H1 (cell line): ENCODE measurements at regions not wholly inside any gene's neighbourhood (a gene's known extent, or its start where the extent isn't known, plus 50 kb on each side); places are given as distances from the start of the nearest gene placed in this dataset.

Experiments used
- CTCF ChIA-PET: fragments of 300-600 bp; sonication (Branson Sonifier 250); formaldehyde crosslinking; loops from one replicate; lab custom pipeline; 2021; ENCODE audit not compliant: partially characterized antibody; lab: Charles Lee
- POLR2A ChIA-PET: fragments of 300-600 bp; sonication (Branson Sonifier 250); formaldehyde crosslinking; loops from one replicate; lab custom pipeline; 2021; ENCODE audit warnings: inconsistent platforms; ENCODE audit not compliant: partially characterized antibody; lab: Charles Lee
- DNase-seq, 2 experiments: peaks; one replicate each; pipeline versions ENCODE4 v3.0.0 to v3.0.0-alpha.2; 2010 to 2022; ENCODE audit warnings: low spot score in 2 of 2, low read depth in 1 of 2, mixed read lengths in 1 of 2
- FAIRE-seq: peaks from 2 replicates; lab custom pipeline; 2011; peaks lifted over from hg19 to GRCh38; lab: Jason Lieb, UNC
- H2AFZ ChIP-seq: 2 replicates; pipeline ENCODE4 v1.8.1; 2012; ENCODE audit warnings: low read length, inconsistent platforms
- H2AK5ac ChIP-seq: 2 replicates; pipeline ENCODE4 v1.6.1; 2013; ENCODE audit warnings: low read depth, low read length
- H2BK120ac ChIP-seq: replicated peaks from 2 replicates; pipeline ENCODE3; 2013; ENCODE audit warnings: low read depth, low read length, inconsistent platforms
- H2BK12ac ChIP-seq: 2 replicates; pipeline ENCODE4 v1.6.1; 2013; ENCODE audit warnings: low read depth, low read length
- H2BK15ac ChIP-seq: 2 replicates; pipeline ENCODE4 v1.6.1; 2013; ENCODE audit warnings: low read length
- H2BK20ac ChIP-seq: 2 replicates; pipeline ENCODE4 v1.6.1; 2013; ENCODE audit warnings: low read length
- H2BK5ac ChIP-seq: 2 replicates; pipeline ENCODE4 v1.6.1; 2013; ENCODE audit warnings: low read depth, low read length
- H3K14ac ChIP-seq: 2 replicates; pipeline ENCODE4 v1.6.1; 2013; ENCODE audit warnings: inconsistent platforms; ENCODE audit not compliant: insufficient read length
- H3K18ac ChIP-seq: 2 replicates; pipeline ENCODE4 v1.6.1; 2013; ENCODE audit warnings: low read length; ENCODE audit errors: extremely low read depth
- H3K23ac ChIP-seq: 2 replicates; pipeline ENCODE4 v1.6.1; 2013; ENCODE audit warnings: inconsistent platforms; ENCODE audit not compliant: insufficient read length
- H3K23me2 ChIP-seq: 2 replicates; pipeline ENCODE4 v1.6.1; 2013; ENCODE audit warnings: low read depth, low read length
- H3K27ac ChIP-seq: 2 replicates; pipeline ENCODE4 v1.6.1; 2011; ENCODE audit warnings: low read depth, low read length, inconsistent platforms
- H3K27me3 ChIP-seq, 4 experiments: replicated peaks in 1 of 4; 1 replicate in 1 of 4; 2 replicates in 3 of 4; pipeline versions ENCODE4 v1.6.1 to v1.8.1; 2011 to 2013; ENCODE audit warnings: low read length in 3 of 4, mild to moderate bottlenecking in 3 of 4, inconsistent platforms in 2 of 4, mixed read lengths in 2 of 4, moderate library complexity in 1 of 4; ENCODE audit not compliant: control insufficient read depth in 3 of 4, insufficient read depth in 3 of 4; ENCODE audit errors: extremely low read depth in 1 of 4
- H3K36me3 ChIP-seq, 4 experiments: 2 replicates each; pipeline versions ENCODE4 v1.6.1 to v1.8.1; 2011 to 2013; ENCODE audit warnings: mild to moderate bottlenecking in 4 of 4, low read length in 3 of 4, moderate library complexity in 2 of 4, control low read depth in 1 of 4, inconsistent platforms in 1 of 4; ENCODE audit not compliant: insufficient read depth in 4 of 4, control insufficient read depth in 2 of 4
- H3K4ac ChIP-seq: replicated peaks from 2 replicates; pipeline ENCODE3; 2013; ENCODE audit warnings: low read length, low read depth, mixed read lengths, inconsistent platforms; ENCODE audit not compliant: insufficient read length
- H3K4me1 ChIP-seq, 4 experiments: replicated peaks in 1 of 4; 1 replicate in 1 of 4; 2 replicates in 3 of 4; pipeline versions ENCODE4 v1.6.1 to v1.8.1; 2011 to 2013; ENCODE audit warnings: low read length in 3 of 4, inconsistent platforms in 2 of 4, mixed read lengths in 1 of 4; ENCODE audit not compliant: insufficient read depth in 4 of 4, control insufficient read depth in 3 of 4
- H3K4me2 ChIP-seq, 2 experiments: 2 replicates each; pipeline versions ENCODE4 v1.6.1 to v1.8.1; 2011 to 2013; ENCODE audit warnings: low read depth in 2 of 2, low read length in 2 of 2, control low read depth in 1 of 2, inconsistent platforms in 1 of 2, mild to moderate bottlenecking in 1 of 2; ENCODE audit not compliant: insufficient read depth in 1 of 2
- H3K4me3 ChIP-seq, 4 experiments: fragments of 200-600, 300-600 bp in 1 of 4; sonication (generic), shearing (Covaris generic), sonication (Bioruptor Twin) in 1 of 4; 2 replicates each; pipeline versions ENCODE4 v1.5.1 to v1.8.1; 2011 to 2016; ENCODE audit warnings: low read length in 4 of 4, low read depth in 3 of 4, control low read depth in 2 of 4, inconsistent platforms in 2 of 4, mild to moderate bottlenecking in 2 of 4, mixed read lengths in 1 of 4, moderate library complexity in 1 of 4; ENCODE audit not compliant: insufficient read depth in 2 of 4; ENCODE audit errors: extremely low read depth in 1 of 4
- H3K56ac ChIP-seq: replicated peaks from 2 replicates; pipeline ENCODE3; 2013; ENCODE audit warnings: low read depth, mild to moderate bottlenecking, mixed read lengths, low read length, inconsistent platforms; ENCODE audit not compliant: insufficient read length
- H3K79me1 ChIP-seq: 2 replicates; pipeline ENCODE4 v1.6.1; 2013; ENCODE audit warnings: low read depth, low read length, control low read depth
- H3K79me2 ChIP-seq, 2 experiments: 2 replicates each; pipeline versions ENCODE4 v1.6.1 to v1.8.1; 2012 to 2013; ENCODE audit warnings: low read length in 2 of 2, mild to moderate bottlenecking in 2 of 2, inconsistent platforms in 1 of 2; ENCODE audit not compliant: insufficient read depth in 2 of 2, control insufficient read depth in 1 of 2
- H3K9ac ChIP-seq, 4 experiments: replicated peaks in 1 of 4; 1 replicate in 1 of 4; 2 replicates in 3 of 4; pipeline versions ENCODE4 v1.6.1 to v1.8.1; 2011 to 2013; ENCODE audit warnings: low read depth in 3 of 4, low read length in 3 of 4, control low read depth in 2 of 4, mild to moderate bottlenecking in 2 of 4, moderate library complexity in 2 of 4, inconsistent platforms in 1 of 4; ENCODE audit errors: extremely low read depth in 1 of 4
- H3K9me3 ChIP-seq, 2 experiments: 2 replicates each; pipeline versions ENCODE4 v1.6.1 to v1.8.1; 2012 to 2013; ENCODE audit warnings: mild to moderate bottlenecking in 2 of 2, moderate library complexity in 2 of 2, control low read depth in 1 of 2, inconsistent platforms in 1 of 2, low read depth in 1 of 2, low read length in 1 of 2, mixed read lengths in 1 of 2; ENCODE audit not compliant: insufficient read depth in 2 of 2
- H4K20me1 ChIP-seq, 2 experiments: replicated peaks in 1 of 2; 2 replicates each; pipeline versions ENCODE3 to v1.8.1; 2011 to 2013; ENCODE audit warnings: inconsistent platforms in 2 of 2, low read length in 2 of 2, mild to moderate bottlenecking in 1 of 2; ENCODE audit not compliant: insufficient read depth in 2 of 2, control insufficient read depth in 1 of 2
- H4K5ac ChIP-seq: 2 replicates; pipeline ENCODE4 v1.6.1; 2013; ENCODE audit warnings: low read length, low read depth, mixed read lengths, inconsistent platforms; ENCODE audit not compliant: insufficient read length
- H4K8ac ChIP-seq: 2 replicates; pipeline ENCODE4 v1.8.0; 2013; ENCODE audit warnings: mild to moderate bottlenecking, moderate library complexity, low read length, inconsistent platforms; ENCODE audit not compliant: insufficient read depth; ENCODE audit errors: extremely low read depth
- H4K91ac ChIP-seq: replicated peaks from 2 replicates; pipeline ENCODE3; 2013; ENCODE audit warnings: low read length, mixed read lengths, inconsistent platforms; ENCODE audit not compliant: insufficient read length
- BCL11A ChIP-seq, 2 experiments: IDR thresholded peaks; one replicate each; pipeline ENCODE4 v1.6.1; 2011; ENCODE audit warnings: low read depth in 2 of 2, low read length in 2 of 2, mild to moderate bottlenecking in 2 of 2
- CBX5 ChIP-seq: fragments of 300-800, 300-1000 bp; sonication (generic); IDR thresholded peaks from 2 replicates; pipeline ENCODE4 v1.7.1; 2016; ENCODE audit warnings: antibody characterized with exemption, low read length, low read depth
- CBX8 ChIP-seq: fragments of 300-800, 300-1000 bp; sonication (generic); IDR thresholded peaks from 2 replicates; pipeline ENCODE4 v1.7.1; 2016; ENCODE audit warnings: low read depth, low read length, borderline replicate concordance
- CHD2 ChIP-seq: IDR thresholded peaks from 2 replicates; pipeline ENCODE4 v1.6.1; 2012; ENCODE audit warnings: low read length, improper control_type of control experiment
- GTF2F1 ChIP-seq: IDR thresholded peaks from 2 replicates; pipeline ENCODE4 v1.6.1; 2012; ENCODE audit warnings: low read depth, low read length, improper control_type of control experiment, borderline replicate concordance
- NRF1 ChIP-seq: IDR thresholded peaks from 2 replicates; pipeline ENCODE4 v1.6.1; 2011; ENCODE audit warnings: mild to moderate bottlenecking, low read depth, low read length, improper control_type of control experiment
- SUZ12 ChIP-seq: fragments of 200-600 bp; sonication (generic); IDR thresholded peaks from 2 replicates; pipeline ENCODE4 v1.6.1; 2012; ENCODE audit warnings: mild to moderate bottlenecking, inconsistent platforms, low read length, moderate library complexity, mixed read lengths
- TAF1 ChIP-seq: IDR thresholded peaks from 2 replicates; pipeline ENCODE4 v1.6.1; 2011; ENCODE audit warnings: mild to moderate bottlenecking, low read depth, low read length
- WGBS, 2 experiments: shearing (Covaris generic) in 1 of 2; methylation state at CpG; one replicate each; pipeline versions ENCODE4 v1.1.6 to v1.1.7; 2013 to 2015; ENCODE audit warnings: low lambda C conversion rate in 2 of 2, mixed read lengths in 2 of 2, inconsistent platforms in 1 of 2, low coverage in 1 of 2, missing lambda C conversion rate in 1 of 2; ENCODE audit not compliant: insufficient replicate concordance in 2 of 2, insufficient coverage in 1 of 2, insufficient read length in 1 of 2; ENCODE audit errors: extremely low coverage in 1 of 2, missing lambda C conversion rate in 1 of 2; 5-methylcytosine and 5-hydroxymethylcytosine counted together
- TF ChIP-seq, protein P1 (sequence below): IDR thresholded peaks from 2 replicates; pipeline ENCODE4 v1.6.1; 2012; ENCODE audit warnings: low read length, inconsistent platforms

DNA sequence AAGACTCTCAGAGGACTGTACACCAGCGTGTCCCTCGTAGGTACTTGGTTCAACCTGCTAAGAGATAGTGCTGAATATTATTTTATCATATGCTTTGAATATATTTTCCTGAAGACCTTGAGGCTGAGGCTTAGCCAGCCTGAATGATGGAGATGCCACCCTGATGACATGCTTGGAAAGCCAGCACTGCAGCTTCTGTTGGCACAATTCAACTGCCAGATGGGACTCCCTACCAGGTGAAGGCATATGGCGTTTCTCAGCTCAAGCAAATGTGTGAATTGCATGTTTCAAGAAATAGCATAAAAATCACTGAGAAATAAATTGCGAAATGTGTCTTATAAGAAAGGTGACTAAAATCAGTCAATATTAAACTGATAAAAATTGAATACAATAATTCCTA lies 228.1 kb upstream of the CST7 start:
- Histone ChIP-seq H3K27me3 (no peaks in the 10 kb centered on the region), H3K14ac (no peak overlapping the region), H2BK20ac (no peak overlapping the region), H2BK120ac (no peak overlapping the region), H3K79me1 (no peaks in the 10 kb centered on the region), H3K56ac (no peak overlapping the region), H3K79me2 (no peaks in the 10 kb centered on the region), H3K23me2 (no peaks in the 10 kb centered on the region), H3K4me2 (no peak overlapping the region), H3K18ac (no peak overlapping the region), H4K91ac (no peak overlapping the region), H4K5ac (no peak overlapping the region), H2AFZ (no peak overlapping the region), H3K9me3 (no peaks in the 10 kb centered on the region), H2BK12ac (no peak overlapping the region), H3K4me1 (no peaks in the 10 kb centered on the region), H3K4me3 (no peak overlapping the region), H3K9ac (no peak overlapping the region), H3K36me3 (no peaks in the 10 kb centered on the region), H2AK5ac (no peak overlapping the region), H4K8ac (no peak overlapping the region), H3K4ac (no peak overlapping the region), H2BK5ac (no peak overlapping the region), H3K27ac (no peak overlapping the region), H2BK15ac (no peak overlapping the region), H3K23ac (no peak overlapping the region), H4K20me1 (no peaks in the 10 kb centered on the region)
- WGBS, 2 experiments: 95% methylated on average over 4 of the region's 4 CpGs; no CpG with 5 or more reads in 1 of the 2 experiments
- CTCF ChIA-PET: interaction anchor here (0.6 kb wide), 1 partner anchor 780 kb away, joined by 3 read pairs; no protein-coding TSS in a partner anchor
- FAIRE-seq (no peak), DNase-seq (no peak)
- POLR2A ChIA-PET: no interaction called here
- no peak for TF ChIP-seq GTF2F1
- TF ChIP-seq CBX5: no peak
- TF ChIP-seq BCL11A (IDR thresholded peaks at IDR 0.05; ENCODE audit: low read depth in 2 of 2, low read length in 2 of 2): no peak
- no peak for TF ChIP-seq SUZ12
- no peak for TF ChIP-seq CBX8
- TF ChIP-seq NRF1: no peak
- TF ChIP-seq CHD2: no peak
- TF ChIP-seq, protein P1, sequence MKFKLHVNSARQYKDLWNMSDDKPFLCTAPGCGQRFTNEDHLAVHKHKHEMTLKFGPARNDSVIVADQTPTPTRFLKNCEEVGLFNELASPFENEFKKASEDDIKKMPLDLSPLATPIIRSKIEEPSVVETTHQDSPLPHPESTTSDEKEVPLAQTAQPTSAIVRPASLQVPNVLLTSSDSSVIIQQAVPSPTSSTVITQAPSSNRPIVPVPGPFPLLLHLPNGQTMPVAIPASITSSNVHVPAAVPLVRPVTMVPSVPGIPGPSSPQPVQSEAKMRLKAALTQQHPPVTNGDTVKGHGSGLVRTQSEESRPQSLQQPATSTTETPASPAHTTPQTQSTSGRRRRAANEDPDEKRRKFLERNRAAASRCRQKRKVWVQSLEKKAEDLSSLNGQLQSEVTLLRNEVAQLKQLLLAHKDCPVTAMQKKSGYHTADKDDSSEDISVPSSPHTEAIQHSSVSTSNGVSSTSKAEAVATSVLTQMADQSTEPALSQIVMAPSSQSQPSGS: no peak
- no peak for TF ChIP-seq TAF1
